GM23338 (cell line): ENCODE measurements at regions not wholly inside any gene's neighbourhood (a gene's known extent, or its start where the extent isn't known, plus 50 kb on each side); places are given as distances from the start of the nearest gene placed in this dataset.

ENCODE experiments used
- ATAC-seq: fragments of 200-7000 bp; cut with Tn5 transposase; 3 replicates; pipeline ENCODE4 v1.9.1; 2020
- DNase-seq: peaks from one replicate; pipeline ENCODE4 v3.0.0-alpha.2; 2015; ENCODE audit warnings: low spot score
- H2AFZ ChIP-seq: fragments of 200-600 bp; sonication (generic); 2 replicates; pipeline ENCODE4 v1.8.0; 2016; ENCODE audit warnings: antibody characterized with exemption, mild to moderate bottlenecking, moderate library complexity
- H3F3A ChIP-seq: fragments of 200-600 bp; sonication (generic); replicated peaks from 2 replicates; pipeline ENCODE4 v1.8.0; 2017; ENCODE audit warnings: antibody characterized with exemption, mixed run types, low read depth
- H3K27ac ChIP-seq: fragments of 200-600 bp; sonication (generic); 2 replicates; pipeline ENCODE4 v1.6.1; 2016; ENCODE audit warnings: low read depth
- H3K27me3 ChIP-seq: fragments of 200-600 bp; sonication (generic); 2 replicates; pipeline ENCODE4 v1.8.0; 2016; ENCODE audit warnings: mild to moderate bottlenecking, mixed run types, moderate library complexity; ENCODE audit not compliant: insufficient read depth
- H3K36me3 ChIP-seq: fragments of 200-600 bp; sonication (generic); 2 replicates; pipeline ENCODE4 v1.8.0; 2016; ENCODE audit warnings: mild to moderate bottlenecking; ENCODE audit not compliant: insufficient read depth
- H3K4me1 ChIP-seq: fragments of 200-600 bp; sonication (generic); 2 replicates; pipeline ENCODE4 v1.8.0; 2016; ENCODE audit warnings: mild to moderate bottlenecking, moderate library complexity; ENCODE audit not compliant: insufficient read depth
- H3K4me2 ChIP-seq: fragments of 200-600 bp; sonication (generic); 2 replicates; pipeline ENCODE4 v1.7.1; 2017; ENCODE audit warnings: mixed run types
- H3K4me3 ChIP-seq: fragments of 200-600 bp; sonication (generic); 2 replicates; pipeline ENCODE4 v1.6.1; 2016; ENCODE audit warnings: mixed run types
- H3K79me2 ChIP-seq: fragments of 200-600 bp; sonication (generic); replicated peaks from 2 replicates; pipeline ENCODE4 v1.8.0; 2017; ENCODE audit warnings: mild to moderate bottlenecking; ENCODE audit not compliant: insufficient read depth
- H3K9me2 ChIP-seq: fragments of 200-600 bp; sonication (generic); 2 replicates; pipeline ENCODE4 v1.8.0; 2017; ENCODE audit not compliant: insufficient read depth
- H4K20me1 ChIP-seq: fragments of 200-600 bp; sonication (generic); replicated peaks from 2 replicates; pipeline ENCODE4 v1.8.0; 2017; ENCODE audit warnings: mild to moderate bottlenecking; ENCODE audit not compliant: insufficient read depth
- H3K27ac Mint-ChIP-seq: 2 replicates; pipeline ENCODE4 v1.8.0; 2020; ENCODE audit warnings: inconsistent platforms, mild to moderate bottlenecking, moderate library complexity, mixed read lengths
- H3K27me3 Mint-ChIP-seq: 3 replicates; pipeline ENCODE4 v1.8.0; 2022; ENCODE audit warnings: low read depth, mild to moderate bottlenecking, moderate library complexity, mixed read lengths, inconsistent platforms; ENCODE audit not compliant: insufficient read depth, poor library complexity
- H3K36me3 Mint-ChIP-seq: 3 replicates; pipeline ENCODE4 v1.8.0; 2021; ENCODE audit warnings: low read depth, mild to moderate bottlenecking, inconsistent platforms, moderate library complexity, mixed read lengths
- H3K4me1 Mint-ChIP-seq: 3 replicates; pipeline ENCODE4 v1.8.0; 2020; ENCODE audit warnings: mild to moderate bottlenecking, inconsistent platforms, mixed read lengths
- H3K4me3 Mint-ChIP-seq: 3 replicates; pipeline ENCODE4 v1.8.0; 2021; ENCODE audit warnings: moderate library complexity, mild to moderate bottlenecking, inconsistent platforms, mixed read lengths
- H3K9me3 Mint-ChIP-seq: 3 replicates; pipeline ENCODE4 v1.8.0; 2020; ENCODE audit warnings: moderate library complexity, mild to moderate bottlenecking, inconsistent platforms, mixed read lengths
- CREB1 ChIP-seq: fragments of 250-450 bp; sonication (Bioruptor Pico); IDR thresholded peaks from 2 replicates; pipeline ENCODE4 v1.5.0; 2020; ENCODE audit warnings: low read depth, mild to moderate bottlenecking, moderate library complexity
- CTCF ChIP-seq, 2 experiments: fragments of 200-600 bp in 1 of 2; sonication (generic) in 1 of 2; conservative IDR thresholded peaks; 2 replicates each; pipeline versions ENCODE4 v1.5.1 to v1.6.1; 2016 to 2017; ENCODE audit warnings: antibody characterized with exemption in 2 of 2, low read depth in 2 of 2, mild to moderate bottlenecking in 2 of 2, moderate library complexity in 1 of 2
- ETS1 ChIP-seq: IDR thresholded peaks from 2 replicates; pipeline ENCODE4 v1.6.1; 2016; ENCODE audit warnings: antibody characterized with exemption
- EZH2phosphoT487 ChIP-seq: fragments of 200-600 bp; sonication (generic); IDR thresholded peaks from one replicate; pipeline ENCODE4 v1.8.1; 2018; ENCODE audit warnings: antibody characterized with exemption; ENCODE audit not compliant: unreplicated experiment
- JUNB ChIP-seq: IDR thresholded peaks from one replicate; pipeline ENCODE4 v1.6.1; 2016; ENCODE audit warnings: antibody characterized with exemption; ENCODE audit not compliant: unreplicated experiment
- POLR2AphosphoS5 ChIP-seq: IDR thresholded peaks from 2 replicates; pipeline ENCODE4 v1.6.1; 2016; ENCODE audit warnings: antibody characterized with exemption, low read depth
- REST ChIP-seq: IDR thresholded peaks from one replicate; pipeline ENCODE4 v1.6.1; 2018; ENCODE audit warnings: antibody characterized with exemption; ENCODE audit not compliant: unreplicated experiment
- STAT1 ChIP-seq: IDR thresholded peaks from one replicate; pipeline ENCODE4 v1.6.1; 2016; ENCODE audit warnings: antibody characterized with exemption; ENCODE audit not compliant: unreplicated experiment
- ZNF114 ChIP-seq: fragments of 250-450 bp; sonication (Bioruptor Pico); IDR thresholded peaks from 2 replicates; pipeline ENCODE4 v1.5.0; 2020; ENCODE audit warnings: mild to moderate bottlenecking, moderate library complexity
- ZNF331 ChIP-seq: fragments of 250-450 bp; sonication (Bioruptor Pico); IDR thresholded peaks from 2 replicates; pipeline ENCODE4 v1.5.0; 2020; ENCODE audit warnings: low read depth, mild to moderate bottlenecking, moderate library complexity
- TF ChIP-seq, protein P1 (sequence below): fragments of 250-450 bp; sonication (Bioruptor Pico); IDR thresholded peaks from 2 replicates; pipeline ENCODE4 v1.5.0; 2020; ENCODE audit warnings: mild to moderate bottlenecking, moderate library complexity

- TF ChIP-seq, protein P1, sequence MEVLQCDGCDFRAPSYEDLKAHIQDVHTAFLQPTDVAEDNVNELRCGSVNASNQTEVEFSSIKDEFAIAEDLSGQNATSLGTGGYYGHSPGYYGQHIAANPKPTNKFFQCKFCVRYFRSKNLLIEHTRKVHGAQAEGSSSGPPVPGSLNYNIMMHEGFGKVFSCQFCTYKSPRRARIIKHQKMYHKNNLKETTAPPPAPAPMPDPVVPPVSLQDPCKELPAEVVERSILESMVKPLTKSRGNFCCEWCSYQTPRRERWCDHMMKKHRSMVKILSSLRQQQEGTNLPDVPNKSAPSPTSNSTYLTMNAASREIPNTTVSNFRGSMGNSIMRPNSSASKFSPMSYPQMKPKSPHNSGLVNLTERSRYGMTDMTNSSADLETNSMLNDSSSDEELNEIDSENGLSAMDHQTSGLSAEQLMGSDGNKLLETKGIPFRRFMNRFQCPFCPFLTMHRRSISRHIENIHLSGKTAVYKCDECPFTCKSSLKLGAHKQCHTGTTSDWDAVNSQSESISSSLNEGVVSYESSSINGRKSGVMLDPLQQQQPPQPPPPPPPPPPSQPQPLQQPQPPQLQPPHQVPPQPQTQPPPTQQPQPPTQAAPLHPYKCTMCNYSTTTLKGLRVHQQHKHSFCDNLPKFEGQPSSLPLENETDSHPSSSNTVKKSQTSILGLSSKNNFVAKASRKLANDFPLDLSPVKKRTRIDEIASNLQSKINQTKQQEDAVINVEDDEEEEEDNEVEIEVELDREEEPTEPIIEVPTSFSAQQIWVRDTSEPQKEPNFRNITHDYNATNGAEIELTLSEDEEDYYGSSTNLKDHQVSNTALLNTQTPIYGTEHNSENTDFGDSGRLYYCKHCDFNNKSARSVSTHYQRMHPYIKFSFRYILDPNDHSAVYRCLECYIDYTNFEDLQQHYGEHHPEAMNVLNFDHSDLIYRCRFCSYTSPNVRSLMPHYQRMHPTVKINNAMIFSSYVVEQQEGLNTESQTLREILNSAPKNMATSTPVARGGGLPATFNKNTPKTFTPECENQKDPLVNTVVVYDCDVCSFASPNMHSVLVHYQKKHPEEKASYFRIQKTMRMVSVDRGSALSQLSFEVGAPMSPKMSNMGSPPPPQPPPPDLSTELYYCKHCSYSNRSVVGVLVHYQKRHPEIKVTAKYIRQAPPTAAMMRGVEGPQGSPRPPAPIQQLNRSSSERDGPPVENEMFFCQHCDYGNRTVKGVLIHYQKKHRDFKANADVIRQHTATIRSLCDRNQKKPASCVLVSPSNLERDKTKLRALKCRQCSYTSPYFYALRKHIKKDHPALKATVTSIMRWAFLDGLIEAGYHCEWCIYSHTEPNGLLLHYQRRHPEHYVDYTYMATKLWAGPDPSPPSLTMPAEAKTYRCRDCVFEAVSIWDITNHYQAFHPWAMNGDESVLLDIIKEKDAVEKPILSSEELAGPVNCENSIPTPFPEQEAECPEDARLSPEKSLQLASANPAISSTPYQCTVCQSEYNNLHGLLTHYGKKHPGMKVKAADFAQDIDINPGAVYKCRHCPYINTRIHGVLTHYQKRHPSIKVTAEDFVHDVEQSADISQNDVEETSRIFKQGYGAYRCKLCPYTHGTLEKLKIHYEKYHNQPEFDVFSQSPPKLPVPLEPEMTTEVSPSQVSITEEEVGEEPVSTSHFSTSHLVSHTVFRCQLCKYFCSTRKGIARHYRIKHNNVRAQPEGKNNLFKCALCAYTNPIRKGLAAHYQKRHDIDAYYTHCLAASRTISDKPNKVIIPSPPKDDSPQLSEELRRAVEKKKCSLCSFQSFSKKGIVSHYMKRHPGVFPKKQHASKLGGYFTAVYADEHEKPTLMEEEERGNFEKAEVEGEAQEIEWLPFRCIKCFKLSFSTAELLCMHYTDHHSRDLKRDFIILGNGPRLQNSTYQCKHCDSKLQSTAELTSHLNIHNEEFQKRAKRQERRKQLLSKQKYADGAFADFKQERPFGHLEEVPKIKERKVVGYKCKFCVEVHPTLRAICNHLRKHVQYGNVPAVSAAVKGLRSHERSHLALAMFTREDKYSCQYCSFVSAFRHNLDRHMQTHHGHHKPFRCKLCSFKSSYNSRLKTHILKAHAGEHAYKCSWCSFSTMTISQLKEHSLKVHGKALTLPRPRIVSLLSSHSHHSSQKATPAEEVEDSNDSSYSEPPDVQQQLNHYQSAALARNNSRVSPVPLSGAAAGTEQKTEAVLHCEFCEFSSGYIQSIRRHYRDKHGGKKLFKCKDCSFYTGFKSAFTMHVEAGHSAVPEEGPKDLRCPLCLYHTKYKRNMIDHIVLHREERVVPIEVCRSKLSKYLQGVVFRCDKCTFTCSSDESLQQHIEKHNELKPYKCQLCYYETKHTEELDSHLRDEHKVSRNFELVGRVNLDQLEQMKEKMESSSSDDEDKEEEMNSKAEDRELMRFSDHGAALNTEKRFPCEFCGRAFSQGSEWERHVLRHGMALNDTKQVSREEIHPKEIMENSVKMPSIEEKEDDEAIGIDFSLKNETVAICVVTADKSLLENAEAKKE (CRISPR knock-in tag): no peak
- TF ChIP-seq JUNB: no peak
- no peak for TF ChIP-seq POLR2AphosphoS5
- TF ChIP-seq ETS1: no peak
Observed at GRCh38 chr5:156149213-156149612, 177.8 kb upstream of the SGCD start (continued).

DNA sequence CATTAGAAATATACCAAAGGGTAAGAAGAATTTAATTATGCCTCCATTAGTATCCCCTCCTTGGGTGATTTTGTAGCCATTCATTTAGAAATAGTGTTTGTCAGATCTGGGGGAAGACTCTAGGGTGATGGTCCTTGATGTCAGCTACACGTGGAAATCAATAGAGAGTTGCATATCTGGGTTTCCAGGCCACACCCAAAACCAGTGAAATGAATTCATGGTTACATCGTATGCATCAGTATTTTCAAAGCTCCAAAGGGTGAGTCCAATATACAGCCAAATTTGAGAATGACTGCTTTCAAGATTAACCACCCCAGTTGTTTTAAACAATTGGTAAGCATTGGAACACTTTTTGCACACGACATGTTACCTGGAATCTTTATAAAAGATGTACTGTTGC is 173.4 kb upstream of the SGCD start:
- Histone ChIP-seq H3K4me2 (no peak overlapping the region), H3K27ac (no peak overlapping the region), H3K79me2 (no peaks in the 10 kb centered on the region), H2AFZ (no peak overlapping the region), H3K4me1 (no peaks in the 10 kb centered on the region; the same call in 1 of the 2 replicates), H4K20me1 (no peaks in the 10 kb centered on the region), H3K36me3 (no peaks in the 10 kb centered on the region), H3K27me3 (no peaks in the 10 kb centered on the region), H3K4me3 (no peak overlapping the region), H3F3A (no peaks in the 10 kb centered on the region), H3K9me2 (no peaks in the 10 kb centered on the region)
- no peaks in the 10 kb centered on the region for H3K9me3 Mint-ChIP-seq
- no peaks in the 10 kb centered on the region for H3K36me3 Mint-ChIP-seq
- no peak for ATAC-seq
- DNase-seq: no peak
- H3K4me1 Mint-ChIP-seq: peaks cover 4% of the 10 kb centered on the region
- no peaks in the 10 kb centered on the region for H3K27me3 Mint-ChIP-seq
- no peak overlapping the region for H3K27ac Mint-ChIP-seq
- no peak overlapping the region for H3K4me3 Mint-ChIP-seq
- TF ChIP-seq JUNB: no peak
- no peak for TF ChIP-seq ETS1
- no peak for TF ChIP-seq STAT1
- TF ChIP-seq CTCF (conservative IDR thresholded peaks at IDR 0.05; ENCODE audit: low read depth in 2 of 2): no peak
- no peak for TF ChIP-seq EZH2phosphoT487
- no peak for TF ChIP-seq CREB1
- no peak for TF ChIP-seq REST
- no peak for TF ChIP-seq POLR2AphosphoS5
- no peak for TF ChIP-seq ZNF114 (CRISPR knock-in tag)
- TF ChIP-seq ZNF331 (CRISPR knock-in tag): no peak
